Right cardiac atrium (tissue), 5 donors: ENCODE measurements at regions not wholly inside any gene's neighbourhood (a gene's known extent, or its start where the extent isn't known, plus 50 kb on each side); places are given as distances from the start of the nearest gene placed in this dataset.
"Not testable (repeated sequence)": the region's sequence is repeated elsewhere in the genome, so short reads cannot be mapped to it uniquely, and the experiment has no call there.

Experiments
- ATAC-seq, 2 donors: fragments of 200-7000 bp; cut with Tn5 transposase; one replicate each; pipeline versions ENCODE4 v1.8.0 to v1.9.1; 2020; ENCODE audit warnings: moderate library complexity in 2 of 2, mild to moderate bottlenecking in 1 of 2
- DNase-seq, 3 donors: peaks; one replicate each; pipeline ENCODE4 v3.0.0-alpha.2; 2020
- H3K27ac ChIP-seq: one replicate; pipeline ENCODE4 v1.5.1; 2013; ENCODE audit warnings: mild to moderate bottlenecking, low read length, control low read depth, moderate library complexity
- H3K27me3 ChIP-seq: one replicate; pipeline ENCODE4 v1.6.1; 2013; ENCODE audit not compliant: control insufficient read depth, insufficient read depth
- H3K4me1 ChIP-seq: one replicate; pipeline ENCODE4 v1.6.1; 2013; ENCODE audit warnings: low read length; ENCODE audit not compliant: control insufficient read depth, insufficient read depth
- H3K4me3 ChIP-seq: one replicate; pipeline ENCODE4 v1.5.1; 2013; ENCODE audit warnings: low read length, control low read depth
- H3K9me3 ChIP-seq: one replicate; pipeline ENCODE4 v1.6.1; 2013; ENCODE audit warnings: low read length; ENCODE audit not compliant: control insufficient read depth
- WGBS: extraction: QIAGEN DNeasy Blood & Tissue Kit; methylation state at CpG from one replicate; pipeline ENCODE4 v1.1.7; 2013; 5-methylcytosine and 5-hydroxymethylcytosine counted together
- intact Hi-C, 4 donors: fragments of 100-400 bp; cut with DNase I; formaldehyde crosslinking; loops; one replicate each; pipeline versions ENCODE4 v1.11.0 to v1.14.0; 2022 to 2023
- donor health status: healthy with polysubstance abuse.
- donor health status: DM: no; HTN: yes; CAD: no.
- donor health status: DM: no; HTN: no; CAD: no.
- donor health status: DM: no; HTN: yes; CAD: no; lungs with severe emphysema.
- donor health status: DM: yes; HTN: yes; CAD: no.

DNA sequence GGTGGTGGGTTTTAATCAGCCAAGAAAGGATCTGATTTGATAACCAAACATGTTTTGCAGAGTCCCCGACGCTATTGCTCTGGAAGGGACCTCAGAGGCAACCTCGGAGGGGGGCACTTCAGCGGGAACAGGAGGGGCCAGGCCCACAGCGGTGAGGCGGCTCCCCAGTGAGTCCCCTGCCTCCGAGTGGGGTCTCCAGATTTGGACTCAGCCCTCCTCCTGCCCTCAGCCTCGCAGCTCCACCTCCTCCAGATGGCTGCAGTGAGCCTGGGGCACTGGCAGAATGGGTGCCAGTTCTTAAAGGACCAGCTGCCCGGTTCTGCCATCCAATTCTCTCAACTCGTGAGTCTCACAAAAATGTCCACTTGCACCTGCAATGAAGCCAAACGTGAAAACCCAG is 61.0 kb upstream of the NANOS1 start:
- intact Hi-C loops: loop anchor here in 1 of 4 donors (5.0 kb wide), 1 partner anchor 59 kb away; the partner anchor contains the start of gene NANOS1
- ATAC-seq (no peak), DNase-seq (no peak)
- Histone ChIP-seq H3K27ac (no peak overlapping the region), H3K9me3 (no peaks in the 10 kb centered on the region), H3K4me1 (peaks cover 5% of the 10 kb centered on the region), H3K27me3 (no peaks in the 10 kb centered on the region), H3K4me3 (no peak overlapping the region)
- WGBS: 73% methylated on average over 11 of the region's 11 CpGs

DNA sequence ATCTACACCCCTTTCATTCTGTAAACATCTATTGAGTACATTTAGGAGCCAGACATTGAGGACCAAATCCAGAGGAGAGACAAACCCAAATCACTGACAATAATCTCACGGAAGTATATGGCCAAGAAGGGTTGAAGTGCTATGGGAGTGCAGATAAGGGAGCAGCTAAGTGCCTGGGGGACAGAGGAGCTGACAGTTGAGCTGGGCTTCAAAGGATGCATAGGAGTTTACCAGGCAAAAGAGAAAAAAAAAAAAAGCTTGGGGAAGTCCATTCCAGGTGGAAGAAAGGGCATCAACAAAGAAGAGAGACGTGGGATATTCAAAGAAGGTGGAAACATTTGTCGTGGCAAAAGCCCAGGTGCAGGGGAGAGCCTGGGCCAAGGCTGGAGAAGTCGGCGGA is 60.5 kb upstream of the NANOS1 start:
- intact Hi-C loops: loop anchor here in 1 of 4 donors (5.0 kb wide), 1 partner anchor 58 kb away; the partner anchor contains the start of gene NANOS1
- H3K27me3 ChIP-seq: no peaks in the 10 kb centered on the region
- WGBS: 93% methylated on average over 5 of the region's 5 CpGs
- no peak overlapping the region for H3K27ac ChIP-seq
- H3K9me3 ChIP-seq: no peaks in the 10 kb centered on the region
- ATAC-seq (no peak), DNase-seq (no peak)
- H3K4me1 ChIP-seq: peaks cover 5% of the 10 kb centered on the region
- no peak overlapping the region for H3K4me3 ChIP-seq

DNA sequence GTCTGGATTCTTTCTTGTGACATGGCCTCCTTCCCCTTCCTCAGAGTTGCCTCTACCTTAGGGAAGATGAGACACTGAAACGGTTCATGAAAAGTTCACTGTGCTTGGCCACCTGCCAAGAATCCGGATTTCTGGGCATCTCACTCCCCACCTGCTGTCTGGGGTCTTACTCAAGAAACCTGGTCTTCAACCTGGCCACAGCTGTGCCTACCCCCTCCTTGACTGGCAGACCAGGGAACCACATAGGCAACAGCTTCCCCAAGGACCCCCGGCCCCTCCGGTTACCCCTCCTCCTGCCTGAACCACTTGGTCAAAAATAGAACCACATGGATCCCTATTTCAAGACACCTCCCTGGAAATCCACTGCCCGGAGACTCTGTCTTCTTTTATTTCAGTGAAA is 58.7 kb upstream of the NANOS1 start:
- Histone ChIP-seq H3K27ac (no peak overlapping the region), H3K4me1 (peaks cover 5% of the 10 kb centered on the region), H3K9me3 (no peaks in the 10 kb centered on the region), H3K27me3 (no peaks in the 10 kb centered on the region), H3K4me3 (no peak overlapping the region)
- ATAC-seq (peak in 1 of 2 donors; percentile 19), DNase-seq (peak in 1 of 3 donors; percentile 51)
- intact Hi-C loops: no loop called here
- 42% methylated on average over 5 of the region's 5 CpGs for WGBS

DNA sequence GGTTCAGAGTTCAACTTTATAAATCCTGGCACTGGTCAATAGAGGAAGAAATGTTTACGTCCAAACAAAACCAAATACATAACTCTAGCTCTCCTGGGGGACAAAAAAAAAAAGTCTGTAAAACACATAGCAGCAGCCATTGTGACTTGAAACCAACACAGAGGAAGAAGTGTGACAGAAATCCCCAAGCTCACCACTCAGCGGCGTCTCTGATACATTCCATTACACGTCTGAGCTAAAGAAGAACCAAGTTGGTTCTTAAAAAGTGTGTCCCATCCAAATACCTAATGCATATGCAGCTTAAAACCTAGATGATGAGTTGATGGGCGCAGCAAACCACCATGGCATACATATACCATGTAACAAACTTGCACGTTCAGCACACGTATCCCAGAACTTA is 58.3 kb upstream of the NANOS1 start:
- Histone ChIP-seq H3K4me1 (peaks cover 5% of the 10 kb centered on the region), H3K27ac (no peak overlapping the region), H3K9me3 (no peaks in the 10 kb centered on the region), H3K27me3 (no peaks in the 10 kb centered on the region), H3K4me3 (no peak overlapping the region)
- WGBS: 66% methylated on average over 7 of the region's 7 CpGs
- ATAC-seq: no peak
- DNase-seq: no peak
- intact Hi-C loops: no loop called here

DNA sequence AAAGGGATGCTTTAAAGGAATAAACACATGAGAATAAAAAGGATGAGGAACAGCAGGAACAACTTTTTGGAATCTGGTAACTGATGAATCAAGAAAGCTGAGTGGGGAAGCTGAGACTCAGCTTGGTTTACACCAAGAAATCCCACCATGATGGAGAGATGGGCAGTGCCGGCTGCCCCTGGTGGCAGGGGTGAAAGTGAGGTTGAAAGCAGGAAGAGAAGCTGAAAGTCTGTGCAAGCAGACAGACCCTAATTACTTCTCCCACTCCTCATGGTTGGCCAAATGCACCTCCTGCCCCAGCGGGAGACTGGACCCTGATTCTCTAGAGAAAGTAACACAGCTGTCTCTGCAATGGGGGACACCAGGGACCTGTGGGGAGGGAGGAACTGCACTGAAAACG is 57.6 kb upstream of the NANOS1 start:
- H3K9me3 ChIP-seq: no peaks in the 10 kb centered on the region
- intact Hi-C loops: no loop called here
- H3K4me1 ChIP-seq: peaks cover 3% of the 10 kb centered on the region
- DNase-seq (no peak), ATAC-seq (no peak)
- WGBS: 59% methylated on average over 3 of the region's 3 CpGs
- H3K27ac ChIP-seq: no peak overlapping the region
- no peaks in the 10 kb centered on the region for H3K27me3 ChIP-seq
- H3K4me3 ChIP-seq: no peak overlapping the region

DNA sequence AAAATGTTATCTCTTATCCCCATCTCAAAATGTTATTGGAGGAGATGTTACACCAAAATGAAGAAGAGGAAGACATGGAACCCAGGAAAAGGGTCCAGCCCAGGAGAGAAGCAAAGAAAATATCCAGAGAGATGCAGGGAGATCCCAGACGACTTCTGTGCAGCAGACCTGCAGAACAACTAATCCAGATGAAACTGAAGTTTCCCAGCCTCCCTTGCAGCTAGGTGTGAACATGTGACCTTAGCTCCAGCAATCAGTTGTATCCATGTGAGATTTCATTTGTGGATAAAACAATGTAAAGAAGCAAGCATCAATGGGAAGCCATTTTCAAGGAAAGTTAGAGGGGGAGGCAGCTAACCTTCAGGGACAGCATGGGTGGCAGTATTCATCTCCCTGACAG is 55.8 kb upstream of the NANOS1 start:
- no peak for DNase-seq
- no peak overlapping the region for H3K4me3 ChIP-seq
- 86% methylated on average over 1 of the region's 1 CpG for WGBS
- no peaks in the 10 kb centered on the region for H3K4me1 ChIP-seq
- no peak overlapping the region for H3K27ac ChIP-seq
- no peaks in the 10 kb centered on the region for H3K27me3 ChIP-seq
- intact Hi-C loops: no loop called here
- H3K9me3 ChIP-seq: no peaks in the 10 kb centered on the region
- ATAC-seq: no peak

DNA sequence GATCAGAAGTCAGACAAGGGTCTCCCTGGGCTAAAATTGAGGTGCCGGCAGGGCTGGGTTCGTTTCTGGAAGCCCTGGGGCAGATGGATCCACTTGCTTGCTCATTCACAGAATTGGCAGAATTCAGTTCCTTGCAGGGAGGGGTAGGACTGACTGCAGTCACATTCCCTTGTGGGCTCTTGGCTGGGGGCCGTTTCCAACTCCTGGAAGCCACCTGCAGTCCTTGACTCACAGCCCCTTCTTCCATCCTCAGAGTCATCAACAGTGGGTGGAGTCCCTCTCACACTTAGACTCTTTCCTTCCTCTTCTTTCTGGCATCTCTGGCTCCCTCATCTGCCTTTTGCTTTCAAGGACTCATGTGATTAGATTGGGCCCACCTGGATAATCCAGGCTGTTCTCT is 54.6 kb upstream of the NANOS1 start:
- no peak overlapping the region for H3K4me3 ChIP-seq
- H3K27me3 ChIP-seq: no peaks in the 10 kb centered on the region
- no peak for DNase-seq
- H3K4me1 ChIP-seq: no peaks in the 10 kb centered on the region
- no peaks in the 10 kb centered on the region for H3K9me3 ChIP-seq
- H3K27ac ChIP-seq: no peak overlapping the region
- intact Hi-C loops: no loop called here
- ATAC-seq: no peak
- WGBS: 68% methylated on average over 3 of the region's 3 CpGs

DNA sequence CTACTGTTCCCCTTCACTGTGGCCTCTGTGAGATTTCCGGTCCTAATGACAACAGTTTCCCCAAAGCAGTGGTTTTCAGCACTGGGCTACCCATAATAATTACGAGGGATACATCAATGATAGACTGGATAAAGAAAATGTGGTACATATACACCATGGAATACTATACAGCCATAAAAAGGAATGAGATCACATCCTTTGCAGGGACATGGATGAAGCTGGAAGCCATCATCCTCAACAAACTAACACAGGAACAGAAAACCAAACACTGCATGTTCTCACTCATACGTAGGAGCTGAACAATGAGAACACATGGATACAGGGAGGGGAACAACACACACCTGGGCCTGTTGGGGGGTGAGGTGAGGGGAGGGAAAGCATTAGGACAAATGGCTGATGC is 53.3 kb upstream of the NANOS1 start:
- DNase-seq, H3K27me3 ChIP-seq, intact Hi-C loops, H3K4me1 ChIP-seq, H3K27ac ChIP-seq, H3K4me3 ChIP-seq, H3K9me3 ChIP-seq, ATAC-seq: not testable (repeated sequence)
- 92% methylated on average over 3 of the region's 3 CpGs for WGBS

DNA sequence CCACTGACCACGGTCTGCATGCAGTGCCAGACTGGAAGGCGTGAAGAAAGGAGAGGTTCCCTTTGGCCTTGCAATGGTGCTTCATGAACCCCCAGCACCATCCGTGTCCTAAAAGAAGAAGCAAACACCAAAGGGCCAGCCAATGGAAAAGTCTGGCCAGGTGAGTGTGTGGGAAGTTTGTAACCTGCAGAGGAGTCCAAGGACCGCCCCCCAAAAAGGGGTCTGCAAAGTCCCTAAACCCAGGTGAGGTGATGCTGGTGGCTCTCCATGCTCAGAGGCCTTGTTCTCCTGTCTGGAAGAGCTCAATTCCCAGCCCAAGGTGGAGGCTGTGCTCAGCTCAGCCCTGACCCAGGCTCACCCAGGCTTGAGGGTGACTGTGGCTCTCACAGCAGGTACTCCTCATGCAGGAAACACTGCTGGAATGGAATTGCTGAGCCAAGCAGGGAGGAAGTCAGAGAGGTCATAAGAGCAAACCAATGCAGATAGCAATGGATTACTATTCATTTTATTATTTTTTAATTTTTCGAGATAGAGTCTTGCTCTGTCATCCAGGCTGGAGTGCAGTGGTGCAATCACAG is 52.4 kb upstream of the NANOS1 start:
- intact Hi-C loops: no loop called here
- 77% methylated on average over 5 of the region's 5 CpGs for WGBS
- Histone ChIP-seq H3K27me3 (no peaks in the 10 kb centered on the region), H3K9me3 (no peaks in the 10 kb centered on the region), H3K27ac (no peak overlapping the region), H3K4me3 (no peak overlapping the region), H3K4me1 (no peaks in the 10 kb centered on the region)
- DNase-seq: no peak
- no peak for ATAC-seq

DNA sequence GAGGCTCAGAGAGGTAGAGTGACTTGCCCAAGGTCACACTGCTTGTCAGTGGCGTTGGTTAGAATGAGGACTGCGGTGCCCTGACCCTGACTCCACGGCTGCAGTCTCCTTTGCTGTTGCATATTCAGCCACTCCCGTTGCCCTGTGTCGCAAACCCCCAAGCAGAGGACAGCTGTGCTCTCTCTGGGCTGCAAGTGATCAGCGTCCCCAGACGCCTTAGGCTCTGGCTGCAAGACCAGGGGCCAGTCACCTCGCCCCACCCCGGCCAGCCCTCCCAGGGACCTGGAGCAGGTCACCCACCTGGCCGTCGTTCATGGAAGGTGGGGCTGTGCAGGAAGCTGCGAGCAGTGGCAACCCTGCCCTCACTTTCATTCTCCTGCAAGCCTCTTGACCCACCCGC is 51.7 kb upstream of the NANOS1 start:
- ATAC-seq (no peak), DNase-seq (no peak)
- no peak overlapping the region for H3K27ac ChIP-seq
- no peaks in the 10 kb centered on the region for H3K27me3 ChIP-seq
- WGBS: 75% methylated on average over 13 of the region's 13 CpGs
- H3K9me3 ChIP-seq: no peaks in the 10 kb centered on the region
- no peak overlapping the region for H3K4me3 ChIP-seq
- intact Hi-C loops: no loop called here
- H3K4me1 ChIP-seq: no peaks in the 10 kb centered on the region

DNA sequence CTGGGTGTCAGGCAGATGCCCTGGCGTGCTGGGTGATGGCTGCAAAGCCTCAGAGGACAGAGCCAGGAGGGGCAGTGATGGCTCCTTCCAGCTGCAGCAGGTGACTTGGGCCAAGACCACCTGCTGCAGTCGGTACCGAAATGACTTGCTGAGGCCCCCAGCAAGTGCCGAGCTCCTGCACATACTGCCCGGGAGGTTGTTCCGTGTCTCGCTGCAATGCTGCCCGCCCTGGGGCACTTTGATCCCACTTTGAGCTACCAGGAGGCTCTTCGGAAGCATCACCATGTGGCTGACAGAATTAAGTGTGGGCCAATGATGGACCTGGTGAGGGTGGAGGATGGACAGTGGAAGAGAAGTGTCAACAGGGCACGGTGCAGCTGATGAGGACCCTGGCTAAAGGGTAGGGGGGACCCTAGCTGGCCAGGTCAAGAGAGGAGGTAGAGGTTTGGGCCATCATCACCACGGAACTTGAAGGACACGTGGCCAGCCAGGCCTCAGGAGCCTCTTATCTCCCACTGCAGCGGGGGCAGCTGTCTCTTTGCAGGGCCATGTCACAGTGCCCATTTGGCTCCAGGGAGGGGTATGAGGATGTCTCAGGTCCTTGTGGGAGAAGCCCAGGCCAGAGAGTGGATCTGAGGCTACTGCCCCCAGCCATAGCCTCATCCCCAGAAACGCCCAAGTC is 51.1 kb upstream of the NANOS1 start:
- H3K9me3 ChIP-seq: no peaks in the 10 kb centered on the region
- H3K4me3 ChIP-seq: no peak overlapping the region
- intact Hi-C loops: no loop called here
- ATAC-seq (no peak), DNase-seq (no peak)
- no peaks in the 10 kb centered on the region for H3K4me1 ChIP-seq
- 78% methylated on average over 14 of the region's 14 CpGs for WGBS
- no peaks in the 10 kb centered on the region for H3K27me3 ChIP-seq
- no peak overlapping the region for H3K27ac ChIP-seq

DNA sequence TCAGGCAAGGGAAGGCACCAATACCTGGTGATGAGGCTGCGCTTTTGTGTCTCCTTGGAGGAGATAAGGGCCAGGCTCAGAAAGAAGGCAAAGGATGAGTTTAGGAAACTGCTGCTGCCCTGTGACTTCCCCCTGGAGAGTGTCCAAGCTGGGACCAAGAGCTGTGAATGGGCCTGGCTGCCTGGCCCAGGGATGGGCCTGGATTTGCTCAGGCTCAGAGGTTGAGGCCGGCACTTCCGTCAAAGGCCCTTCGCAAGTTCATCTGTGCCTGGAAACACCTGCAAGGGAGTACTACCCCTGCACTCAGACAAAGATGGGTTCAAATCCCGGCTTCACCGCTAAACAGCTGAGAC is 50.5 kb upstream of the NANOS1 start:
- H3K27me3 ChIP-seq: no peaks in the 10 kb centered on the region
- H3K4me1 ChIP-seq: no peaks in the 10 kb centered on the region
- WGBS: 89% methylated on average over 6 of the region's 6 CpGs
- intact Hi-C loops: no loop called here
- no peak overlapping the region for H3K27ac ChIP-seq
- H3K9me3 ChIP-seq: no peaks in the 10 kb centered on the region
- ATAC-seq: no peak
- H3K4me3 ChIP-seq: no peak overlapping the region
- DNase-seq: no peak
